ENCODE measurements at regions not wholly inside any gene's neighbourhood (a gene's known extent, or its start where the extent isn't known, plus 50 kb on each side); places are given as distances from the start of the nearest gene placed in this dataset.

- TF ChIP-seq CTCF (IDR thresholded peaks at IDR 0.05; ENCODE audit: control extremely low read depth in 1 of 3, insufficient read depth in 1 of 3, low read depth in 1 of 3, low read length in 3 of 3) (no peak), POLR2A (IDR thresholded peaks at IDR 0.05; ENCODE audit: control extremely low read depth in 1 of 2, low read depth in 2 of 2, low read length in 2 of 2) (no peak), KDM1A (IDR thresholded peaks at IDR 0.05; ENCODE audit: borderline replicate concordance, low read length) (no peak), MAX (IDR thresholded peaks at IDR 0.05) (no peak), TBP (IDR thresholded peaks at IDR 0.05; ENCODE audit: low read depth, low read length) (no peak), TCF12 (IDR thresholded peaks at IDR 0.05; ENCODE audit: low read depth, low read length) (no peak), TAF1 (IDR thresholded peaks at IDR 0.05; ENCODE audit: low read depth, low read length) (no peak), CEBPB (IDR thresholded peaks at IDR 0.05; ENCODE audit: low read depth, low read length) (no peak)
Observed at GRCh38 chr2:123035541-123035940, 989.5 kb upstream of the CNTNAP5 start.
